NB4 (cell line): ENCODE measurements at regions not wholly inside any gene's neighbourhood (a gene's known extent, or its start where the extent isn't known, plus 50 kb on each side); places are given as distances from the start of the nearest gene placed in this dataset.

Experiments
- CTCF ChIP-seq: IDR thresholded peaks from one replicate; pipeline ENCODE4 v1.5.1; 2012; ENCODE audit warnings: low read depth, low read length
- MAX ChIP-seq: IDR thresholded peaks from 2 replicates; pipeline ENCODE4 v1.6.1; 2011; ENCODE audit warnings: low read depth, low read length
- MYC ChIP-seq: IDR thresholded peaks from 2 replicates; pipeline ENCODE4 v1.6.1; 2011; ENCODE audit warnings: low read depth, low read length
- POLR2A ChIP-seq: IDR thresholded peaks from 2 replicates; pipeline ENCODE4 v1.6.1; 2011; ENCODE audit warnings: mild to moderate bottlenecking; ENCODE audit not compliant: insufficient read length; ENCODE audit errors: extremely low read depth

DNA sequence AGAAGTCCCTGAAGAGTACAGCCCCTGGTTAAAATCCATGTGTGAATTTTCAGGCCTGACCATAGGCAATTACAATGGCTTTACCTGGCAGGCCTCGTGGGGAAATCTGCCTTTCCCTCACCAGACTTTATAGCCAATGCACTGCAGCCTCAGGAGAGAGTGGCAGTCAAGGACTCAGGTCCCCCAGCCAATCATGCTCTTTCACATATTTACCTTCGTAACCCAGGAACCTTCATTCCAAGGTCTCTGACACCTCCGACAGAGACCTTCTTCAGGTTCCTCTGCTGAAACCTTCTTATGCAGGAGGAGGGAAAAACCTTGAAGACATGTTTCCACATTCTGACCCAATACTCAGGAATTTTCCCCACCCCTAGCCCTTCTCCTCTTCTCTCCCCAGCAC lies 118.9 kb downstream of the FASLG start:
- TF ChIP-seq CTCF: no peak
- TF ChIP-seq MYC: no peak
- TF ChIP-seq POLR2A: no peak
- no peak for TF ChIP-seq MAX
